ENCODE measurements at regions not wholly inside any gene's neighbourhood (a gene's known extent, or its start where the extent isn't known, plus 50 kb on each side); places are given as distances from the start of the nearest gene placed in this dataset.
A peak's percentile ranks its signal among the peaks of the same experiment; 100 is the strongest.

DNA sequence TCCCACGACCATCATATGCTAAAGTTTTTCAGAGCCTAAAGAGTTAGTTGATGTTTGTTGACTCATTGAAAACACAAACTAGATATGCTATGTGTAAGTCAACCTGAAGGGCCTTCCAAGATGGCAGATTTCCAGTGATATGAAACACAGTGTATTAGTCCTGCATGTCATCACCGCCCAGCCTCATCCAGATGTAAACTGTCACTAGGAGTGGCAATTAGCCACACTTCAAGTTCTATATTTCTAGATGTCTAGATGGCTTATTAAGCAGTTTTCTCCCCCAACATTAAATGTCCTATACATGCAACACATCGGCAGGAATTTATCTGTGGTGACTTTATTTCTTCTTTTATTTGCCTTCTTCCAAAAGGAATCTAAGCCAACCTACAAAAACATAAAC, 444.1 kb upstream of the SMIM21 start:
- TF ChIP-seq EP300 (IDR thresholded peaks at IDR 0.05) (no peak), POLR2AphosphoS5 (IDR thresholded peaks at IDR 0.05) (no peak), POLR2A (IDR thresholded peaks at IDR 0.05) (no peak)
- TF ChIP-seq, protein P1, sequence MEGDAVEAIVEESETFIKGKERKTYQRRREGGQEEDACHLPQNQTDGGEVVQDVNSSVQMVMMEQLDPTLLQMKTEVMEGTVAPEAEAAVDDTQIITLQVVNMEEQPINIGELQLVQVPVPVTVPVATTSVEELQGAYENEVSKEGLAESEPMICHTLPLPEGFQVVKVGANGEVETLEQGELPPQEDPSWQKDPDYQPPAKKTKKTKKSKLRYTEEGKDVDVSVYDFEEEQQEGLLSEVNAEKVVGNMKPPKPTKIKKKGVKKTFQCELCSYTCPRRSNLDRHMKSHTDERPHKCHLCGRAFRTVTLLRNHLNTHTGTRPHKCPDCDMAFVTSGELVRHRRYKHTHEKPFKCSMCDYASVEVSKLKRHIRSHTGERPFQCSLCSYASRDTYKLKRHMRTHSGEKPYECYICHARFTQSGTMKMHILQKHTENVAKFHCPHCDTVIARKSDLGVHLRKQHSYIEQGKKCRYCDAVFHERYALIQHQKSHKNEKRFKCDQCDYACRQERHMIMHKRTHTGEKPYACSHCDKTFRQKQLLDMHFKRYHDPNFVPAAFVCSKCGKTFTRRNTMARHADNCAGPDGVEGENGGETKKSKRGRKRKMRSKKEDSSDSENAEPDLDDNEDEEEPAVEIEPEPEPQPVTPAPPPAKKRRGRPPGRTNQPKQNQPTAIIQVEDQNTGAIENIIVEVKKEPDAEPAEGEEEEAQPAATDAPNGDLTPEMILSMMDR (IDR thresholded peaks at IDR 0.05) = no peak
- no peaks in the 10 kb centered on the region for H3K4me1 ChIP-seq
- no peak overlapping the region for H3K4me3 ChIP-seq
- 63 to 75% methylated on average over 3 of the region's 3 CpGs for WGBS, 2 donors
- no peaks in the 10 kb centered on the region for H3K9me3 ChIP-seq
- H3K27ac ChIP-seq = no peak overlapping the region
- no peaks in the 10 kb centered on the region for H3K36me3 ChIP-seq
- H3K27me3 ChIP-seq = no peaks in the 10 kb centered on the region
- DNase-seq (no peak), ATAC-seq (ENCODE audit: low FRiP score in 2 of 2) (no peak)

DNA sequence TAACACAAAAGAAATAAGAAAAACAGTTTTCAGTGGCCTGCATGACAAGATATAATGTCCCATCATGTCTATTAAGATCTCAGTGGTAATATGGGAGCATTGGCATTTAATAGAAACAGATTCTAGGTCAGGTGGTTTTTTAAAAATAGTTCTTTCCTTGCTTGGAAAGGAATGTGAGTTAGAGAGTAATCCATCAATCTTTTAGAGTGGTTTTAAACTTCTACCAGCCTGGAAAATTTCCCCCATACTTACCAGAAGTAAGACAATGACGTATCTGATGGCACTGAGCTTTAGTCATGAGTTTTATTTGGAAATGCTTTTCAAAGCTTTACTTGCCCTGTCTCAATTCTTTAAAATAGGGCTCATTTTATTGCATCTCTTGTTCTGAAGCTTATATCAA, 441.7 kb upstream of the SMIM21 start:
- TF ChIP-seq, protein P1 (IDR thresholded peaks at IDR 0.05) = no peak
- TF ChIP-seq POLR2A (IDR thresholded peaks at IDR 0.05) = no peak
- no peak for TF ChIP-seq POLR2AphosphoS5 (IDR thresholded peaks at IDR 0.05)
- TF ChIP-seq EP300 (IDR thresholded peaks at IDR 0.05) = no peak
- WGBS, 2 donors = 50 to 52% methylated on average over 1 of the region's 1 CpG
- no peaks in the 10 kb centered on the region for H3K4me1 ChIP-seq
- ATAC-seq (ENCODE audit: low FRiP score in 2 of 2) = no peak
- no peak for DNase-seq
- H3K36me3 ChIP-seq = no peaks in the 10 kb centered on the region
- H3K27me3 ChIP-seq = no peaks in the 10 kb centered on the region
- no peaks in the 10 kb centered on the region for H3K9me3 ChIP-seq
- no peak overlapping the region for H3K27ac ChIP-seq
- no peak overlapping the region for H3K4me3 ChIP-seq

DNA sequence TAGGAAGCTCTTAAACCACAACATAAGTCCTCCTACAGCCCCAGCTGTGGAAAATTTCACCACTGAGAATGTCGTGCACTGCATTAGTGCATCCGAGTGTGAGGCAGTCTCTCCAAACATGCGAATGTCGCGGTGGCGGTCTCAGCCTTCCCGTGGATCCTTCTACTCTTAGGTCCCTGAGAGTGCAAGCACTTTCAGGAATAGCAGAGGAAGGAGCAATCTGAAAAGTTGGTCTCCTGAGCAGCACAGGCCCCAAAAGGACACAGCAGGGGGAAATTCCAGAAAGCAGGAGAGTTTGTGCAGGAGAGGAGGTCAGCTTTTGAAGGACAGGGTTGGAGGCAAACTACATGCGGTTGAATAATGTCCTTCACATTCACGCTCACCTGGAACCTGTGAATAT, 440.5 kb upstream of the SMIM21 start:
- TF ChIP-seq POLR2AphosphoS5 (IDR thresholded peaks at IDR 0.05) (no peak), POLR2A (IDR thresholded peaks at IDR 0.05) (no peak), EP300 (IDR thresholded peaks at IDR 0.05) (no peak)
- TF ChIP-seq, protein P1 (IDR thresholded peaks at IDR 0.05) = no peak
- DNase-seq = no peak
- no peaks in the 10 kb centered on the region for H3K4me1 ChIP-seq
- 83 to 92% methylated on average over 9 of the region's 9 CpGs for WGBS, 2 donors
- ATAC-seq (ENCODE audit: low FRiP score in 2 of 2) = no peak
- no peaks in the 10 kb centered on the region for H3K9me3 ChIP-seq
- H3K4me3 ChIP-seq = no peak overlapping the region
- H3K27me3 ChIP-seq = no peaks in the 10 kb centered on the region
- no peak overlapping the region for H3K27ac ChIP-seq
- H3K36me3 ChIP-seq = no peaks in the 10 kb centered on the region

DNA sequence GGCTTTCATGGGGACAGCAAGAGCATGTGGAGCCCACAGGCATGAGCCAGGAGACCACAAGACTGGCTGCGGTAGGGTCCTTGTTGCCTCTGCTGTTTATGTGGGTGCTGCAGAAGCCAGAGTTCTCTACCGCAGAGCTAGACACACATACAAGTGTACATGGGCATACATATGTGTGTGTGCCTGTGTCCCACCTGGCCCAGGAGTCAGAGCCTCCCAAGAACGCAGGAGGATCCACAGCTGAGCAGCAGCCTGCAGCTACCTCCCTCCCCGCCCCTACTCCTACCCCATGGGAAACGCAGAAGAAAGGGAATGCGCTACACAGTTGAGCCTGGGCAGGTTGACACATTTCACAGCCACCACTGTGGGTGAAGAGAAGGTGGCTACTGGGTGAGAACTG, 438.1 kb upstream of the SMIM21 start:
- DNase-seq (no peak), ATAC-seq (ENCODE audit: low FRiP score in 2 of 2) (peak in 1 of 2 donors; percentile 47)
- Histone ChIP-seq H3K27me3 (no peaks in the 10 kb centered on the region), H3K27ac (no peak overlapping the region), H3K9me3 (no peaks in the 10 kb centered on the region), H3K4me3 (no peak overlapping the region), H3K36me3 (no peaks in the 10 kb centered on the region), H3K4me1 (no peaks in the 10 kb centered on the region)
- TF ChIP-seq EP300 (IDR thresholded peaks at IDR 0.05) = no peak
- TF ChIP-seq, protein P1 (IDR thresholded peaks at IDR 0.05) = no peak
- TF ChIP-seq POLR2AphosphoS5 (IDR thresholded peaks at IDR 0.05) = no peak
- no peak for TF ChIP-seq POLR2A (IDR thresholded peaks at IDR 0.05)
- 98 to 99% methylated on average over 5 to 6 of the region's 6 CpGs for WGBS, 2 donors

DNA sequence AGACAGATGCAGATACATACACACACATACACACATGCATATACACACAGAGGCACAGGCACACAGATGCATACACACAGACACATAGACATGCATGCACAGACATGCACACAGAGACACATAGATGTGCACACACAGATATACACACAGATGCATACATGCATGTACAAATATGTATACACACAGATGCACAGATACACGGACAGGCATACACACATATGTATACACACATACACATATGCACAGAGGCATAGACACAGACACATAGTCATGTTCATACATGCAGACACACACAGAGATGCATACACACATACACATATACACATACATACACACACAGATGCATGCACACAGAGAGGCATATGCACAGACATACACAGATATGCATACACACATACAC, 437.3 kb upstream of the SMIM21 start:
- 79% methylated on average over 1 of the region's 1 CpG; no CpG with 5 or more reads in 1 of the 2 donors for WGBS, 2 donors
- no peak overlapping the region for H3K27ac ChIP-seq
- H3K4me3 ChIP-seq = no peak overlapping the region
- H3K27me3 ChIP-seq = no peaks in the 10 kb centered on the region
- DNase-seq (no peak), ATAC-seq (ENCODE audit: low FRiP score in 2 of 2) (no peak)
- no peaks in the 10 kb centered on the region for H3K36me3 ChIP-seq
- TF ChIP-seq POLR2A (IDR thresholded peaks at IDR 0.05) = no peak
- no peak for TF ChIP-seq POLR2AphosphoS5 (IDR thresholded peaks at IDR 0.05)
- TF ChIP-seq, protein P1 (IDR thresholded peaks at IDR 0.05) = no peak
- TF ChIP-seq EP300 (IDR thresholded peaks at IDR 0.05) = no peak
- H3K9me3 ChIP-seq = no peaks in the 10 kb centered on the region
- no peaks in the 10 kb centered on the region for H3K4me1 ChIP-seq
